GM12864 (cell line): ENCODE measurements at regions not wholly inside any gene's neighbourhood (a gene's known extent, or its start where the extent isn't known, plus 50 kb on each side); places are given as distances from the start of the nearest gene placed in this dataset.

Experiments
- DNase-seq: peaks from one replicate; pipeline ENCODE4 v3.0.0-alpha.2; 2011; ENCODE audit warnings: low read depth
- H3K4me3 ChIP-seq: 2 replicates; pipeline ENCODE4 v1.5.1; 2011; ENCODE audit warnings: mild to moderate bottlenecking, low read depth, low read length, control low read depth
- TF ChIP-seq, protein P1 (sequence below): IDR thresholded peaks from 2 replicates; pipeline ENCODE4 v1.5.1; 2011; ENCODE audit warnings: low read depth, mild to moderate bottlenecking, moderate library complexity, low read length, control low read depth, inconsistent platforms; ENCODE audit errors: missing control alignments

DNA sequence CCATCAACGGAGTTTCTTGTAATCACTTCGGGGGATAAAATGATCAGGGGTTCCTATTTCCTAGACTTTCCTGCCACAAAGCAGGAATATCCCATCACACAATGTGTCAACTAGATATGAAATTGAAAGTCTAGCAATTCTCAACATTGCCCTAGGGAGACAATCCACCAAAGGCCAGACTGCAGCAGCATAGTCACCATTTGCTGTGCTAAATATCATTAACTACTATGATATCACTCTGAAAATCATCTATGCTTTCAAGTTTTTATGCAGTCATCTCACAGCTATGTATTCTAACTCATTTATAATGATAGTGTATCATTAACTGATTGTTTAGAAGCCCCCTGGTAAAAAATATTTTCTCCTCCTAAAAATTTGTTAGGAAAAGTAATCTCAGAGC, 342.6 kb upstream of the CDH6 start:
- DNase-seq, result no peak
- TF ChIP-seq, protein P1, sequence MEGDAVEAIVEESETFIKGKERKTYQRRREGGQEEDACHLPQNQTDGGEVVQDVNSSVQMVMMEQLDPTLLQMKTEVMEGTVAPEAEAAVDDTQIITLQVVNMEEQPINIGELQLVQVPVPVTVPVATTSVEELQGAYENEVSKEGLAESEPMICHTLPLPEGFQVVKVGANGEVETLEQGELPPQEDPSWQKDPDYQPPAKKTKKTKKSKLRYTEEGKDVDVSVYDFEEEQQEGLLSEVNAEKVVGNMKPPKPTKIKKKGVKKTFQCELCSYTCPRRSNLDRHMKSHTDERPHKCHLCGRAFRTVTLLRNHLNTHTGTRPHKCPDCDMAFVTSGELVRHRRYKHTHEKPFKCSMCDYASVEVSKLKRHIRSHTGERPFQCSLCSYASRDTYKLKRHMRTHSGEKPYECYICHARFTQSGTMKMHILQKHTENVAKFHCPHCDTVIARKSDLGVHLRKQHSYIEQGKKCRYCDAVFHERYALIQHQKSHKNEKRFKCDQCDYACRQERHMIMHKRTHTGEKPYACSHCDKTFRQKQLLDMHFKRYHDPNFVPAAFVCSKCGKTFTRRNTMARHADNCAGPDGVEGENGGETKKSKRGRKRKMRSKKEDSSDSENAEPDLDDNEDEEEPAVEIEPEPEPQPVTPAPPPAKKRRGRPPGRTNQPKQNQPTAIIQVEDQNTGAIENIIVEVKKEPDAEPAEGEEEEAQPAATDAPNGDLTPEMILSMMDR, result no peak
- H3K4me3 ChIP-seq, result no peak overlapping the region

DNA sequence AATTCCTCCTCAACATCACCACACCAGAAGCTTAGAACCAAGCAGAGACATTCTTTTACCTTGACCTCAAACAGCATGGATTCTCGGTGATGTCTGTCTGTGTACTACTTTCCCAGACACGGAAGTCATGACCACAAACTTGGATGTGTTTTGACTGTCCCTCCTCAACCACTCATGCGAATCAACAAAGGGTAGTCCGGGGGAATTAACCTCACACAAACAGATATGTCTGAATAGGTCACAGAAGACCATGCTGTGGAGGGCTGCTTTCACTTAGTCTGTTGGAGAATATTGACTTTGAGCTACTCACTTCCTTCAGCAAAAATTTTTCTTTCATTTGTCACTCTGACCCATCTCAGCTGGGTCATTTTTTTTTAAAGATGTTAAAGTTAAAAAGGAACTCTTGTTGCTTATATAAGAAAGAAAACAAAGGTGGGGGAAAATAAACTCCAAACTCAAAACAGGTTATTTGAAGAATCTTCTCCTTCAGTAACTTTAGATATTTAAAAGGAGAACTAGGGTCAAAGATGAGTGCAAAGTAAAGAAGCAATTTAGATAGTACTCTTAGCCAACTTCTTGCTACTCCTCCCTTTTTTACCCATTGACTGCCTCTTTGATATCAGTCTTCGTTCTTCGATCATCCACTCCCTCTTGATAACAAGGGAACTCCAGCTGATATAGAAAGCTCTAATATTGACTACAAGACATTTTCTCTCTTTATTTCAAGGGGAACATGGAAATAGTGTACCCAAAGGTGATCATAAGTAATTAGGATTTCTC, 343.4 kb upstream of the CDH6 start:
- H3K4me3 ChIP-seq, result no peak overlapping the region
- TF ChIP-seq, protein P1, result no peak
- DNase-seq, result no peak

DNA sequence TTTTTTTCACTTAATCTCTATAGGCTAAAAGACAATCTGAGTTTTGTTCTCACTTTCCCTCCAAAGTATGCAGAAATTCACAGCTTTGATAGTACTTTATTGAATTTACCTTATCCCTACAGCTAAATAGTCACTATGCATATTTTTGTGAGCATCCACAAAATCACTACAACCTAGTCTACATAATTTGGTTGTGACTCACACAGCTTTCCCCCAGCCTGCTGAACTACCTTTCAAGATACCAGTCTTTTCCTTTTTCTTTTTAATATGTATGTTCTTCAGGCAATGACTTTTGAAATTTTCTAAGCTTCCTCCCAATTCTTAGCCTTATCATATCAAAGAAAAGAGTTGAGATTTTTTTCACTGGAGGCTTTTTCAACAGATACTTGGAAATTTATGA, 347.3 kb upstream of the CDH6 start:
- no peak for DNase-seq
- no peak overlapping the region for H3K4me3 ChIP-seq
- TF ChIP-seq, protein P1, result no peak

DNA sequence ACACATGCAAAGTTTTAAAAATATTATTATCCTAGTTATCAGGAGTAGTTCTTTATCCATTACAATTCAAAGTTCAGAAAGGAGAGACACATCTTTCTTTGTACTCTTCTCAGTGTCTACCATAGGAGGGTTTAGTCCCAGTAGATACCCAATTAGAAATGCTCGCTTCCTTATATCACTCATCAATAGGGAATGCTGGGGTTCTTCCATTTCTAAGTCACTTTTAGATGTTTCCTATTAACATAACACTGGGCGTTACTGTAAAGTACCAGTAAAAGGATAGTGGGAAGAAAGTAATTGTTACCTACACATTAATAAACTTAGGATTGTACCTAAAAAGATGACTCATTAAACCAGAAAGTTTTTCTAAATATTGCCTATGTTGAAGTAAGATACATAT, 348.3 kb upstream of the CDH6 start:
- H3K4me3 ChIP-seq, result no peak overlapping the region
- TF ChIP-seq, protein P1, result no peak

DNA sequence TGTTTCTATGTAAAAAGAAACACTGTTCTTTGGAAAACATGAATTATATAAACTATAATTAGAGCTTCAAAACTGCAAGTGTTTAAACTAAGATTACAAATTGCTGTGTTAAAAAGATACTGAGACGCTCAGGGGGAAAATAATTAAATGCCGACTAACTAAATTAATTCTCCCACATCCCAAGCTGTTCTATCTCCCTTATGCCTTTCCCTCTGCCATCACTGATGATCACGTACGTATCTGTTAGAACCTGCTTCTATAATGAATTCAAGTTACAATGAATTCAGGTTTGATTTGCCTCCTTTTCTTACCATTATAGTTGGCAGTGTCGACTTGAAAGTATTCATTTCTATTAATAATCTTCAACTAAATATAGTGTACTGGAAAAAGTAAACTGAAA, 349.9 kb upstream of the CDH6 start:
- DNase-seq, result no peak
- H3K4me3 ChIP-seq, result no peak overlapping the region
- TF ChIP-seq, protein P1, result no peak

More for the DNA sequence above, 348.3 kb upstream of the CDH6 start:
- no peak for DNase-seq

DNA sequence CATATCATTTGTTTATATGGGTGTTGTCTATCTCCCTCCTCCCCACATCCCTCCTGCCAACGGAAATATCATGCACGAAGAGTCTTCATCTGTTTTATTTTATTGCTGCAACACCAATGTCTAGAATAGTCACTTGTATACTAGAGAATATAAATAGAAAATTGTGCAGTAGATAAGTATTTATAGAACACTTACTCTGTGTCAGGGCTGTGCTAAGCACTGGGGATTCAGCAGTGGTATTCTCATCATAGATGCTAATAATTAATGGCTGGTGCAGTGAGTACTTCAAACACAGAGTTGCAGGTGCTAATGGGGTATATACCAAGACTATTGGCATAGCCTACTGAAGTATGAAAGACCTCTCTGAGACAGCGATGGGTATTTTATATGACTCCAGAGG, 353.5 kb upstream of the CDH6 start:
- TF ChIP-seq, protein P1, result no peak
- no peak overlapping the region for H3K4me3 ChIP-seq
- no peak for DNase-seq

DNA sequence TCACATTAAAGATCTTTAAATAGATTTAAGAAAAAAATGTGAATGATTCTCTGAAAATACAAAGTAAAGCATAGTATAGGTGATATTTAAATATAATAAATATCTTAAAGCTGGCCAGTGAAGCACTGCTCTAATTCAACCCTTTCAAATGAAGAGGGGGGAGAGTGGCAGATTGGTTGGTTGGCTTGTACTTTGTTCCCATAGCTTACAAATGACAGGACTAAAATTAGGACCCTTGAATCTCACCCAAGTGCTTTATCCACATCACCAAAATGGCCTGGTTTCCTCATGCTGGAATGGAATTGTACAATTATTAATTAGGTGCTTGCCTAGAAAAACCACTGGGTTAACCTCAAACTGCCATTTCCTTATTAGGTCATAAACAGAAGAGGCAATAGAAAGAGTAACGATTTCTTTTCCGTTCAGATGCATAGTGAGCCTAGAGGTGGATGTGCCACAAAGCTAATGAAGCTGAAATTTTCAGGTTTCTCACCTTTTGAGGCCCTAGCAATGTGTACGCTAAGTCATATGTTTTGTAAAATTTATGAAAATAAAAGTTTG, 354.5 kb upstream of the CDH6 start:
- no peak for DNase-seq
- H3K4me3 ChIP-seq, result no peak overlapping the region
- TF ChIP-seq, protein P1, result no peak
